Ovary (tissue), 3 donors: ENCODE measurements at regions not wholly inside any gene's neighbourhood (a gene's known extent, or its start where the extent isn't known, plus 50 kb on each side); places are given as distances from the start of the nearest gene placed in this dataset.

Experiments
- CTCF ChIP-seq, 3 donors: fragments of 450-650 bp in 2 of 3; fragments of 200-600 bp in 1 of 3; IDR thresholded peaks; one replicate each; pipeline versions ENCODE4 v1.5.1 to v1.8.0; 2016 to 2022; ENCODE audit warnings: antibody characterized with exemption in 3 of 3, mild to moderate bottlenecking in 1 of 3
- EP300 ChIP-seq: sonication (generic); formaldehyde crosslinking; IDR thresholded peaks from one replicate; pipeline ENCODE4 v1.6.1; 2017; ENCODE audit warnings: antibody characterized with exemption
- donor health status: DM: no; HTN: no; CAD: no.

- TF ChIP-seq EP300: no peak
- TF ChIP-seq CTCF (IDR thresholded peaks at IDR 0.05): no peak
Measured at GRCh38 chr13:77456271-77456670, 79.2 kb upstream of the SCEL start.
